Cardiac muscle cell (in vitro differentiated cells and primary cell): ENCODE measurements at regions not wholly inside any gene's neighbourhood (a gene's known extent, or its start where the extent isn't known, plus 50 kb on each side); places are given as distances from the start of the nearest gene placed in this dataset.

ENCODE experiments used
- DNase-seq, 2 donors: peaks; one replicate each; pipeline versions ENCODE4 v3.0.0 to v3.0.0-alpha.2; 2010 to 2017; ENCODE audit warnings: low read depth in 1 of 2, low spot score in 1 of 2
- H3K27ac ChIP-seq: fragments of 200-600 bp; sonication (generic); 2 replicates; pipeline ENCODE4 v1.5.1; 2016
- H3K27me3 ChIP-seq: fragments of 200-600 bp; sonication (generic); 2 replicates; pipeline ENCODE4 v1.6.0; 2016; ENCODE audit warnings: control low read depth
- H3K36me3 ChIP-seq: fragments of 200-600 bp; sonication (generic); 2 replicates; pipeline ENCODE4 v1.5.1; 2016; ENCODE audit warnings: control low read depth
- H3K4me1 ChIP-seq: fragments of 200-600 bp; sonication (generic); 2 replicates; pipeline ENCODE4 v1.8.1; 2017; ENCODE audit warnings: low read depth, mild to moderate bottlenecking, mixed run types
- H3K4me3 ChIP-seq: fragments of 200-600 bp; sonication (generic); 2 replicates; pipeline ENCODE4 v1.5.1; 2016; ENCODE audit warnings: mild to moderate bottlenecking
- H3K9me3 ChIP-seq: fragments of 200-600 bp; sonication (generic); 2 replicates; pipeline ENCODE4 v1.5.1; 2017; ENCODE audit warnings: low read depth, mild to moderate bottlenecking, control low read depth
- TF ChIP-seq, protein P1 (sequence below): IDR thresholded peaks from 2 replicates; pipeline ENCODE4 v1.5.1; 2012; ENCODE audit warnings: low read depth, mild to moderate bottlenecking, low read length

- no peak for DNase-seq
- no peaks in the 10 kb centered on the region for H3K9me3 ChIP-seq
- no peaks in the 10 kb centered on the region for H3K27me3 ChIP-seq
- TF ChIP-seq, protein P1, sequence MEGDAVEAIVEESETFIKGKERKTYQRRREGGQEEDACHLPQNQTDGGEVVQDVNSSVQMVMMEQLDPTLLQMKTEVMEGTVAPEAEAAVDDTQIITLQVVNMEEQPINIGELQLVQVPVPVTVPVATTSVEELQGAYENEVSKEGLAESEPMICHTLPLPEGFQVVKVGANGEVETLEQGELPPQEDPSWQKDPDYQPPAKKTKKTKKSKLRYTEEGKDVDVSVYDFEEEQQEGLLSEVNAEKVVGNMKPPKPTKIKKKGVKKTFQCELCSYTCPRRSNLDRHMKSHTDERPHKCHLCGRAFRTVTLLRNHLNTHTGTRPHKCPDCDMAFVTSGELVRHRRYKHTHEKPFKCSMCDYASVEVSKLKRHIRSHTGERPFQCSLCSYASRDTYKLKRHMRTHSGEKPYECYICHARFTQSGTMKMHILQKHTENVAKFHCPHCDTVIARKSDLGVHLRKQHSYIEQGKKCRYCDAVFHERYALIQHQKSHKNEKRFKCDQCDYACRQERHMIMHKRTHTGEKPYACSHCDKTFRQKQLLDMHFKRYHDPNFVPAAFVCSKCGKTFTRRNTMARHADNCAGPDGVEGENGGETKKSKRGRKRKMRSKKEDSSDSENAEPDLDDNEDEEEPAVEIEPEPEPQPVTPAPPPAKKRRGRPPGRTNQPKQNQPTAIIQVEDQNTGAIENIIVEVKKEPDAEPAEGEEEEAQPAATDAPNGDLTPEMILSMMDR = no peak
- H3K27ac ChIP-seq = no peak overlapping the region
- H3K36me3 ChIP-seq = no peaks in the 10 kb centered on the region
- no peak overlapping the region for H3K4me3 ChIP-seq
- H3K4me1 ChIP-seq = no peaks in the 10 kb centered on the region
Measured at GRCh38 chr3:103381296-103382079, 946.7 kb downstream of the ZPLD1 start.

- no peak overlapping the region for H3K4me3 ChIP-seq
- no peaks in the 10 kb centered on the region for H3K9me3 ChIP-seq
- no peak overlapping the region for H3K27ac ChIP-seq
- no peaks in the 10 kb centered on the region for H3K27me3 ChIP-seq
- no peak for DNase-seq
- TF ChIP-seq, protein P1 = no peak
- H3K36me3 ChIP-seq = no peaks in the 10 kb centered on the region
- H3K4me1 ChIP-seq = no peaks in the 10 kb centered on the region
Measured at GRCh38 chr3:103385961-103386656, 951.3 kb downstream of the ZPLD1 start.

GRCh38 chr3:103388214-103388613, 953.4 kb downstream of the ZPLD1 start:
- H3K4me3 ChIP-seq = no peak overlapping the region
- H3K36me3 ChIP-seq = no peaks in the 10 kb centered on the region
- no peaks in the 10 kb centered on the region for H3K27me3 ChIP-seq
- TF ChIP-seq, protein P1 = no peak
- H3K4me1 ChIP-seq = no peaks in the 10 kb centered on the region
- H3K9me3 ChIP-seq = no peaks in the 10 kb centered on the region
- H3K27ac ChIP-seq = no peak overlapping the region
- DNase-seq = no peak

- no peak overlapping the region for H3K4me3 ChIP-seq
- no peaks in the 10 kb centered on the region for H3K27me3 ChIP-seq
- DNase-seq = no peak
- TF ChIP-seq, protein P1 = no peak
- no peaks in the 10 kb centered on the region for H3K4me1 ChIP-seq
- H3K36me3 ChIP-seq = no peaks in the 10 kb centered on the region
- no peak overlapping the region for H3K27ac ChIP-seq
- no peaks in the 10 kb centered on the region for H3K9me3 ChIP-seq
Measured at GRCh38 chr3:103389356-103389755, 954.5 kb downstream of the ZPLD1 start.

GRCh38 chr3:103393395-103394186, 958.8 kb downstream of the ZPLD1 start:
- DNase-seq = no peak
- H3K4me3 ChIP-seq = no peak overlapping the region
- TF ChIP-seq, protein P1 = no peak
- no peaks in the 10 kb centered on the region for H3K27me3 ChIP-seq
- H3K4me1 ChIP-seq = no peaks in the 10 kb centered on the region
- no peaks in the 10 kb centered on the region for H3K9me3 ChIP-seq
- H3K36me3 ChIP-seq = no peaks in the 10 kb centered on the region
- no peak overlapping the region for H3K27ac ChIP-seq
